DND-41 (cell line): ENCODE measurements at regions not wholly inside any gene's neighbourhood (a gene's known extent, or its start where the extent isn't known, plus 50 kb on each side); places are given as distances from the start of the nearest gene placed in this dataset.

Experiments used
- EZH2 ChIP-seq: IDR thresholded peaks from 3 replicates; pipeline ENCODE4 v1.6.1; 2012; ENCODE audit warnings: borderline replicate concordance, low read depth, mild to moderate bottlenecking, moderate library complexity, low read length, inconsistent platforms; ENCODE audit not compliant: severe bottlenecking
- TF ChIP-seq, protein P1 (sequence below): IDR thresholded peaks from 2 replicates; pipeline ENCODE4 v1.5.1; 2012; ENCODE audit warnings: borderline replicate concordance, low read length, moderate library complexity, mild to moderate bottlenecking; ENCODE audit not compliant: poor library complexity, severe bottlenecking; ENCODE audit errors: extremely low read depth

DNA sequence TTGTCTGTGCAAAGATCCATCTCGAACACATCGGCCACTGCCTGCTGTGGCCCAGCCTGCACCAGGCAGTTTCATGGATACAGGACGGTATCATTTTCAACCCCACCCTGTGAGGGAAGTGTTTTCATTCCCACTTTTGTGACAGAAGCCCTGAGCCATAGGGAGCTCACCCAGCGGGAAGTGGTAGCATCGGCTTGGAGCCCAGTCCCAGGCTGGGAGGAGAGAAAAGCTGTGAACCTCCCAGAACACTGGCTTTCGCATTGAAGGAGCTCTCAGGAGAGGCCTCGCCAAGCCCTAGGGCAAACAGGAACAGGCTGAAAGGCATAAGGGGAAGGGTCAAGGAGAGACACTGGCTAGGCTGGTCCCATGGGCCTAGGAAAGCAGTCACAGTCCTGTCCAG, 166.1 kb downstream of the TFCP2L1 start:
- TF ChIP-seq, protein P1, sequence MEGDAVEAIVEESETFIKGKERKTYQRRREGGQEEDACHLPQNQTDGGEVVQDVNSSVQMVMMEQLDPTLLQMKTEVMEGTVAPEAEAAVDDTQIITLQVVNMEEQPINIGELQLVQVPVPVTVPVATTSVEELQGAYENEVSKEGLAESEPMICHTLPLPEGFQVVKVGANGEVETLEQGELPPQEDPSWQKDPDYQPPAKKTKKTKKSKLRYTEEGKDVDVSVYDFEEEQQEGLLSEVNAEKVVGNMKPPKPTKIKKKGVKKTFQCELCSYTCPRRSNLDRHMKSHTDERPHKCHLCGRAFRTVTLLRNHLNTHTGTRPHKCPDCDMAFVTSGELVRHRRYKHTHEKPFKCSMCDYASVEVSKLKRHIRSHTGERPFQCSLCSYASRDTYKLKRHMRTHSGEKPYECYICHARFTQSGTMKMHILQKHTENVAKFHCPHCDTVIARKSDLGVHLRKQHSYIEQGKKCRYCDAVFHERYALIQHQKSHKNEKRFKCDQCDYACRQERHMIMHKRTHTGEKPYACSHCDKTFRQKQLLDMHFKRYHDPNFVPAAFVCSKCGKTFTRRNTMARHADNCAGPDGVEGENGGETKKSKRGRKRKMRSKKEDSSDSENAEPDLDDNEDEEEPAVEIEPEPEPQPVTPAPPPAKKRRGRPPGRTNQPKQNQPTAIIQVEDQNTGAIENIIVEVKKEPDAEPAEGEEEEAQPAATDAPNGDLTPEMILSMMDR: no peak
- no peak for TF ChIP-seq EZH2
